ENCODE measurements at regions not wholly inside any gene's neighbourhood (a gene's known extent, or its start where the extent isn't known, plus 50 kb on each side); places are given as distances from the start of the nearest gene placed in this dataset.

- no peak for DNase-seq (ENCODE audit: low read depth in 6 of 9, low spot score in 9 of 9)
- 90% methylated on average over 12 of the region's 12 CpGs for WGBS
Measured at GRCh38 chr6:43869079-43869710, 99.2 kb downstream of the VEGFA start.

GRCh38 chr6:43868467-43868866, 98.5 kb downstream of the VEGFA start:
- H3K27me3 ChIP-seq (ENCODE audit: control insufficient read depth in 2 of 2, insufficient read depth in 1 of 2, low read length in 1 of 2) = peaks cover 0 to 2% of the 10 kb centered on the region in 2 donors
- H3K4me3 ChIP-seq (ENCODE audit: low read length in 2 of 2) = no peak overlapping the region
- H3K36me3 ChIP-seq (ENCODE audit: control insufficient read depth in 2 of 2, insufficient read depth in 2 of 2, low read length in 1 of 2) = no peaks in the 10 kb centered on the region
- WGBS = 97% methylated on average over 6 of the region's 6 CpGs
- no peaks in the 10 kb centered on the region for H3K4me1 ChIP-seq (ENCODE audit: control insufficient read depth in 2 of 2, insufficient read depth in 2 of 2, low read length in 2 of 2)
- H3K9me3 ChIP-seq (ENCODE audit: control insufficient read depth in 2 of 2, insufficient read depth in 1 of 2, low read length in 1 of 2) = no peaks in the 10 kb centered on the region
- DNase-seq (ENCODE audit: low read depth in 6 of 9, low spot score in 9 of 9) = no peak
- no peak overlapping the region for H3K27ac ChIP-seq (ENCODE audit: low read depth in 1 of 2, low read length in 1 of 2)

More at GRCh38 chr6:43869079-43869710, 99.2 kb downstream of the VEGFA start:
- Histone ChIP-seq H3K27me3 (ENCODE audit: control insufficient read depth in 2 of 2, insufficient read depth in 1 of 2, low read length in 1 of 2) (peaks cover 0 to 2% of the 10 kb centered on the region in 2 donors), H3K27ac (ENCODE audit: low read depth in 1 of 2, low read length in 1 of 2) (no peak overlapping the region), H3K4me1 (ENCODE audit: control insufficient read depth in 2 of 2, insufficient read depth in 2 of 2, low read length in 2 of 2) (no peaks in the 10 kb centered on the region), H3K9me3 (ENCODE audit: control insufficient read depth in 2 of 2, insufficient read depth in 1 of 2, low read length in 1 of 2) (no peaks in the 10 kb centered on the region), H3K4me3 (ENCODE audit: low read length in 2 of 2) (no peak overlapping the region), H3K36me3 (ENCODE audit: control insufficient read depth in 2 of 2, insufficient read depth in 2 of 2, low read length in 1 of 2) (no peaks in the 10 kb centered on the region)

GRCh38 chr6:43867996-43868395, 98.0 kb downstream of the VEGFA start:
- Histone ChIP-seq H3K36me3 (ENCODE audit: control insufficient read depth in 2 of 2, insufficient read depth in 2 of 2, low read length in 1 of 2) (no peaks in the 10 kb centered on the region), H3K4me1 (ENCODE audit: control insufficient read depth in 2 of 2, insufficient read depth in 2 of 2, low read length in 2 of 2) (no peaks in the 10 kb centered on the region), H3K4me3 (ENCODE audit: low read length in 2 of 2) (no peak overlapping the region), H3K27me3 (ENCODE audit: control insufficient read depth in 2 of 2, insufficient read depth in 1 of 2, low read length in 1 of 2) (peaks cover 0 to 2% of the 10 kb centered on the region in 2 donors), H3K9me3 (ENCODE audit: control insufficient read depth in 2 of 2, insufficient read depth in 1 of 2, low read length in 1 of 2) (no peaks in the 10 kb centered on the region), H3K27ac (ENCODE audit: low read depth in 1 of 2, low read length in 1 of 2) (no peak overlapping the region)
- DNase-seq (ENCODE audit: low read depth in 6 of 9, low spot score in 9 of 9) = no peak
- WGBS = 97% methylated on average over 5 of the region's 5 CpGs

GRCh38 chr6:43867246-43867645, 97.2 kb downstream of the VEGFA start:
- no peaks in the 10 kb centered on the region for H3K9me3 ChIP-seq (ENCODE audit: control insufficient read depth in 2 of 2, insufficient read depth in 1 of 2, low read length in 1 of 2)
- no peaks in the 10 kb centered on the region for H3K4me1 ChIP-seq (ENCODE audit: control insufficient read depth in 2 of 2, insufficient read depth in 2 of 2, low read length in 2 of 2)
- WGBS = 96% methylated on average over 4 of the region's 4 CpGs
- no peaks in the 10 kb centered on the region for H3K36me3 ChIP-seq (ENCODE audit: control insufficient read depth in 2 of 2, insufficient read depth in 2 of 2, low read length in 1 of 2)
- H3K27ac ChIP-seq (ENCODE audit: low read depth in 1 of 2, low read length in 1 of 2) = no peak overlapping the region
- no peak for DNase-seq (ENCODE audit: low read depth in 6 of 9, low spot score in 9 of 9)
- peaks cover 0 to 2% of the 10 kb centered on the region in 2 donors for H3K27me3 ChIP-seq (ENCODE audit: control insufficient read depth in 2 of 2, insufficient read depth in 1 of 2, low read length in 1 of 2)
- H3K4me3 ChIP-seq (ENCODE audit: low read length in 2 of 2) = no peak overlapping the region

GRCh38 chr6:43865932-43866645, 96.1 kb downstream of the VEGFA start:
- no peaks in the 10 kb centered on the region for H3K4me1 ChIP-seq (ENCODE audit: control insufficient read depth in 2 of 2, insufficient read depth in 2 of 2, low read length in 2 of 2)
- H3K36me3 ChIP-seq (ENCODE audit: control insufficient read depth in 2 of 2, insufficient read depth in 2 of 2, low read length in 1 of 2) = no peaks in the 10 kb centered on the region
- H3K27me3 ChIP-seq (ENCODE audit: control insufficient read depth in 2 of 2, insufficient read depth in 1 of 2, low read length in 1 of 2) = no peaks in the 10 kb centered on the region
- no peak for DNase-seq (ENCODE audit: low read depth in 6 of 9, low spot score in 9 of 9)
- no peak overlapping the region for H3K27ac ChIP-seq (ENCODE audit: low read depth in 1 of 2, low read length in 1 of 2)
- H3K4me3 ChIP-seq (ENCODE audit: low read length in 2 of 2) = no peak overlapping the region
- 79% methylated on average over 12 of the region's 12 CpGs for WGBS
- H3K9me3 ChIP-seq (ENCODE audit: control insufficient read depth in 2 of 2, insufficient read depth in 1 of 2, low read length in 1 of 2) = no peaks in the 10 kb centered on the region

- H3K27ac ChIP-seq (ENCODE audit: low read depth in 1 of 2, low read length in 1 of 2) = no peak overlapping the region
- H3K4me3 ChIP-seq (ENCODE audit: low read length in 2 of 2) = no peak overlapping the region
- no peaks in the 10 kb centered on the region for H3K9me3 ChIP-seq (ENCODE audit: control insufficient read depth in 2 of 2, insufficient read depth in 1 of 2, low read length in 1 of 2)
- no peaks in the 10 kb centered on the region for H3K27me3 ChIP-seq (ENCODE audit: control insufficient read depth in 2 of 2, insufficient read depth in 1 of 2, low read length in 1 of 2)
- DNase-seq (ENCODE audit: low read depth in 6 of 9, low spot score in 9 of 9) = no peak
- no peaks in the 10 kb centered on the region for H3K4me1 ChIP-seq (ENCODE audit: control insufficient read depth in 2 of 2, insufficient read depth in 2 of 2, low read length in 2 of 2)
- no peaks in the 10 kb centered on the region for H3K36me3 ChIP-seq (ENCODE audit: control insufficient read depth in 2 of 2, insufficient read depth in 2 of 2, low read length in 1 of 2)
- 94% methylated on average over 4 of the region's 4 CpGs for WGBS
Measured at GRCh38 chr6:43865086-43865485, 95.1 kb downstream of the VEGFA start.

GRCh38 chr6:43862925-43863324, 92.9 kb downstream of the VEGFA start:
- WGBS = 91% methylated on average over 2 of the region's 2 CpGs
- Histone ChIP-seq H3K27me3 (ENCODE audit: control insufficient read depth in 2 of 2, insufficient read depth in 1 of 2, low read length in 1 of 2) (no peaks in the 10 kb centered on the region), H3K9me3 (ENCODE audit: control insufficient read depth in 2 of 2, insufficient read depth in 1 of 2, low read length in 1 of 2) (no peaks in the 10 kb centered on the region), H3K4me1 (ENCODE audit: control insufficient read depth in 2 of 2, insufficient read depth in 2 of 2, low read length in 2 of 2) (no peaks in the 10 kb centered on the region), H3K36me3 (ENCODE audit: control insufficient read depth in 2 of 2, insufficient read depth in 2 of 2, low read length in 1 of 2) (no peaks in the 10 kb centered on the region), H3K27ac (ENCODE audit: low read depth in 1 of 2, low read length in 1 of 2) (no peak overlapping the region), H3K4me3 (ENCODE audit: low read length in 2 of 2) (no peak overlapping the region)
- DNase-seq (ENCODE audit: low read depth in 6 of 9, low spot score in 9 of 9) = no peak

- H3K9me3 ChIP-seq (ENCODE audit: control insufficient read depth in 2 of 2, insufficient read depth in 1 of 2, low read length in 1 of 2) = no peaks in the 10 kb centered on the region
- no peak overlapping the region for H3K27ac ChIP-seq (ENCODE audit: low read depth in 1 of 2, low read length in 1 of 2)
- 95% methylated on average over 14 of the region's 14 CpGs for WGBS
- H3K4me3 ChIP-seq (ENCODE audit: low read length in 2 of 2) = no peak overlapping the region
- H3K27me3 ChIP-seq (ENCODE audit: control insufficient read depth in 2 of 2, insufficient read depth in 1 of 2, low read length in 1 of 2) = no peaks in the 10 kb centered on the region
- H3K4me1 ChIP-seq (ENCODE audit: control insufficient read depth in 2 of 2, insufficient read depth in 2 of 2, low read length in 2 of 2) = no peaks in the 10 kb centered on the region
- no peaks in the 10 kb centered on the region for H3K36me3 ChIP-seq (ENCODE audit: control insufficient read depth in 2 of 2, insufficient read depth in 2 of 2, low read length in 1 of 2)
- no peak for DNase-seq (ENCODE audit: low read depth in 6 of 9, low spot score in 9 of 9)
Measured at GRCh38 chr6:43861212-43861894, 91.3 kb downstream of the VEGFA start.

GRCh38 chr6:43860285-43860684, 90.3 kb downstream of the VEGFA start:
- 89% methylated on average over 7 of the region's 7 CpGs for WGBS
- peaks cover 0 to 4% of the 10 kb centered on the region in 2 donors for H3K4me1 ChIP-seq (ENCODE audit: control insufficient read depth in 2 of 2, insufficient read depth in 2 of 2, low read length in 2 of 2)
- no peaks in the 10 kb centered on the region for H3K9me3 ChIP-seq (ENCODE audit: control insufficient read depth in 2 of 2, insufficient read depth in 1 of 2, low read length in 1 of 2)
- H3K36me3 ChIP-seq (ENCODE audit: control insufficient read depth in 2 of 2, insufficient read depth in 2 of 2, low read length in 1 of 2) = no peaks in the 10 kb centered on the region
- no peak overlapping the region for H3K27ac ChIP-seq (ENCODE audit: low read depth in 1 of 2, low read length in 1 of 2)
- H3K27me3 ChIP-seq (ENCODE audit: control insufficient read depth in 2 of 2, insufficient read depth in 1 of 2, low read length in 1 of 2) = no peaks in the 10 kb centered on the region
- no peak for DNase-seq (ENCODE audit: low read depth in 6 of 9, low spot score in 9 of 9)
- no peak overlapping the region for H3K4me3 ChIP-seq (ENCODE audit: low read length in 2 of 2)

Data from thymus (tissue), 11 donors.